ENCODE measurements at regions not wholly inside any gene's neighbourhood (a gene's known extent, or its start where the extent isn't known, plus 50 kb on each side); places are given as distances from the start of the nearest gene placed in this dataset.

GRCh38 chr2:104487366-104487765 is 366.5 kb upstream of the POU3F3 start:
- H3K9me3 ChIP-seq (ENCODE audit: low read length) = no peaks in the 10 kb centered on the region
- H3K9me2 ChIP-seq (ENCODE audit: insufficient read depth, low read length) = no peaks in the 10 kb centered on the region
- H4K20me1 ChIP-seq (ENCODE audit: insufficient read depth) = no peaks in the 10 kb centered on the region
- no peak overlapping the region for H3K9ac ChIP-seq (ENCODE audit: low read length)
- H3K27me3 ChIP-seq (ENCODE audit: insufficient read depth, low read depth, low read length) = no peaks in the 10 kb centered on the region
- H3K4me3 ChIP-seq (ENCODE audit: low read length) = no peak overlapping the region
- no peak overlapping the region for H3K4me2 ChIP-seq (ENCODE audit: low read length)
- no peaks in the 10 kb centered on the region for H3F3A ChIP-seq (ENCODE audit: insufficient read depth, low read length, poor library complexity, severe bottlenecking)
- H3K79me2 ChIP-seq (replicated peaks; ENCODE audit: insufficient read depth, low read length) = no peaks in the 10 kb centered on the region
- H3K36me3 ChIP-seq (ENCODE audit: insufficient read depth, low read length) = no peaks in the 10 kb centered on the region
- TF ChIP-seq SMC3 (conservative IDR thresholded peaks at IDR 0.05; ENCODE audit: poor library complexity) = no peak
- TF ChIP-seq REST (IDR thresholded peaks at IDR 0.05; ENCODE audit: borderline replicate concordance) = no peak
- TF ChIP-seq POLR2AphosphoS5 (IDR thresholded peaks at IDR 0.05) = no peak
- TF ChIP-seq EP300 (conservative IDR thresholded peaks at IDR 0.05; ENCODE audit: poor library complexity, severe bottlenecking) = no peak
- TF ChIP-seq RAD21 (conservative IDR thresholded peaks at IDR 0.05) = no peak
- no peak for TF ChIP-seq TAF1 (IDR thresholded peaks at IDR 0.05; ENCODE audit: low read depth)
- no peak for TF ChIP-seq EZH2 (IDR thresholded peaks at IDR 0.05; ENCODE audit: borderline replicate concordance, insufficient read depth, low read length, poor library complexity, severe bottlenecking)
- TF ChIP-seq CTCF (IDR thresholded peaks at IDR 0.05; ENCODE audit: poor library complexity, severe bottlenecking) = no peak
- TF ChIP-seq MXI1 (conservative IDR thresholded peaks at IDR 0.05; ENCODE audit: poor library complexity, severe bottlenecking) = no peak
- no peak overlapping the region for H3K27ac ChIP-seq (ENCODE audit: low read length)
- no peak overlapping the region for H2AFZ ChIP-seq (ENCODE audit: low read depth, low read length)

GRCh38 chr2:104493698-104494097 is 360.2 kb upstream of the POU3F3 start:
- H3K79me2 ChIP-seq (replicated peaks; ENCODE audit: insufficient read depth, low read length) = no peaks in the 10 kb centered on the region
- no peaks in the 10 kb centered on the region for H4K20me1 ChIP-seq (ENCODE audit: insufficient read depth)
- no peaks in the 10 kb centered on the region for H3K9me3 ChIP-seq (ENCODE audit: low read length)
- H3K27ac ChIP-seq (ENCODE audit: low read length) = no peak overlapping the region
- H3K36me3 ChIP-seq (ENCODE audit: insufficient read depth, low read length) = no peaks in the 10 kb centered on the region
- no peak overlapping the region for H3K4me3 ChIP-seq (ENCODE audit: low read length)
- H3F3A ChIP-seq (ENCODE audit: insufficient read depth, low read length, poor library complexity, severe bottlenecking) = no peaks in the 10 kb centered on the region
- no peaks in the 10 kb centered on the region for H3K27me3 ChIP-seq (ENCODE audit: insufficient read depth, low read depth, low read length)
- H3K9ac ChIP-seq (ENCODE audit: low read length) = no peak overlapping the region
- no peak for TF ChIP-seq RAD21 (conservative IDR thresholded peaks at IDR 0.05)
- no peak for TF ChIP-seq REST (IDR thresholded peaks at IDR 0.05; ENCODE audit: borderline replicate concordance)
- TF ChIP-seq POLR2AphosphoS5 (IDR thresholded peaks at IDR 0.05) = no peak
- no peak for TF ChIP-seq SMC3 (conservative IDR thresholded peaks at IDR 0.05; ENCODE audit: poor library complexity)
- TF ChIP-seq TAF1 (IDR thresholded peaks at IDR 0.05; ENCODE audit: low read depth) = no peak
- no peak for TF ChIP-seq CTCF (IDR thresholded peaks at IDR 0.05; ENCODE audit: poor library complexity, severe bottlenecking)
- no peak for TF ChIP-seq EP300 (conservative IDR thresholded peaks at IDR 0.05; ENCODE audit: poor library complexity, severe bottlenecking)
- no peak for TF ChIP-seq MXI1 (conservative IDR thresholded peaks at IDR 0.05; ENCODE audit: poor library complexity, severe bottlenecking)
- no peak for TF ChIP-seq EZH2 (IDR thresholded peaks at IDR 0.05; ENCODE audit: borderline replicate concordance, insufficient read depth, low read length, poor library complexity, severe bottlenecking)
- H3K9me2 ChIP-seq (ENCODE audit: insufficient read depth, low read length) = no peaks in the 10 kb centered on the region
- H2AFZ ChIP-seq (ENCODE audit: low read depth, low read length) = no peak overlapping the region
- no peak overlapping the region for H3K4me2 ChIP-seq (ENCODE audit: low read length)
